NCI-H446 treated with DMSO at 0.1 percent for 48 hours (cell line): ENCODE measurements at regions not wholly inside any gene's neighbourhood (a gene's known extent, or its start where the extent isn't known, plus 50 kb on each side); places are given as distances from the start of the nearest gene placed in this dataset.
"Not testable (repeated sequence)": the region's sequence is repeated elsewhere in the genome, so short reads cannot be mapped to it uniquely, and the experiment has no call there.

Experiments used
- DNase-seq: peaks from one replicate; lab custom pipeline; 2025; lab: John Stamatoyannopoulos, UW

DNA sequence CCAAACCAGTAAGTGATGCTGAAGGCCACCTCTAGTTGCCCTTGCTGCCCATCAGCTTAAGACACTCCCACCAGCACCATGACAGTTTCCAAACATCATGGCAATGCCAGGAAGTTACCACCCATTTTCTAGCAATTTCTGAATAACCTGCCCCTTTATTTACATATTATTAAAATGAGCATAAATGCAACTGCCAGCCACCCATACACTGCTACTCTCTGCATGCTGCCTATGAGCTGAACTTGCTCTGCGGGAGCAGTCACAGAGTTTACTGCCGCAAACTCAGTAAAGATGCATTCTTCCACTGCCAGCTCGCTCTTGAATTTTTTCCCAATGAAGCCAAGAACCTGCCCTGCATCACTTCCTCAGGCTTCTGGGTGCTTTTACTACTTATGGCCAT, 212.6 kb downstream of the SH2D4B start:
- DNase-seq = no peak

DNA sequence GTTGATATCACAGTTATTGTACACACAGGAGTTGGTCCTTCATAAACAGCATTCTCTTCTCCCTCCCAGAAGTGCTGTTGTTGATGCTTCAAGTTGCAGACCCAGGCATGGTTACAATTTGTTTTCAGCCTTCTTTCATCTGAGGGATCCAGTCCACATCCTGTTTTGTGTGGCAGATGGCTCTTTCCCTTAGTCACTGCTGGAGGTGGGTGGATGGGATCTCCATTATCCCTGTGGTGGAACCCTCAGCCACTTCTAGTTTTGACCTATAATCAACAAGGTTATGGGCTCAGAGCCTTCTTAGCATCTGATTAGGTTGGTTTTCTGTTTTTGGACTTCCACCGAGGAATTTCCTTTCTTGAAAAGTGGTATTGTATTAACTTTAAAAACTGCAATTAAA, 214.2 kb downstream of the SH2D4B start:
- DNase-seq = no peak

DNA sequence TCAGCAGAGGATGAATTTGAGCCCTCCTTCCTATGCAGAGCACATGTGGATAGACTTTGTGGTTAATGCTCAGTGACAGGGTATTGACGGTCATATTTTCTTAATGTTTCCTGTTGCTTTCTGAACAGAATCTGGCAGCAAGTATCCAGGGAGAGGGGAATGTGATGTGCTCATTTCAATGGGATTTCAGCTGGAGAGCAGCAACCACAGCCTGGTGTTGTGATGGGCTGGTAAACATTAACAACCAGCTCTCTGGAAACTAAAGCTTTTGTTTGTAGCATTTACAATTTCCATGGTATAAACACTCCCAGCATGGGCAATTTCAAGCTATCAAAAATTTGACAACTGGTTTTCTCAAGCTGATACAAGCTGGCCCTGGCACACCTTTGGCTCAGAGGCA, 215.9 kb downstream of the SH2D4B start:
- DNase-seq = no peak

DNA sequence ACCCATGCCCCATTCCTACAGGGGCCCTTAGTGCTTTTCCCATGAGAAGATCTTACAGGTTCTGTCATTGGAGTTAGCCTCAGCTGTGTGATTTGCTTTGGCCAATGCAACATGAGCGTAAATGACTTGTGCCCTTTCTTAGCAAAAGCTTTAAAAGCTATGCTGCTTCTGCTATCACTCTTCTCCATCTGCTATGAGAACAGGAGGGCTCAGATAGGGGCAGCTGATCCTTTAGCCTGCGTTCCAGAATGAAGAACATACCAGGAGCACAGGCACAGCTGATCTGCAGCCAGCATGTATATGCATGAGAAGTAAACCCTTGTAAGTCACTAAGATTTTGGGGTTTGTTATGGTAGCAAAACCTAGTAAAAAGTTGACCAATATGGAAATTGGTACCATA, 218.2 kb downstream of the SH2D4B start:
- DNase-seq = no peak

DNA sequence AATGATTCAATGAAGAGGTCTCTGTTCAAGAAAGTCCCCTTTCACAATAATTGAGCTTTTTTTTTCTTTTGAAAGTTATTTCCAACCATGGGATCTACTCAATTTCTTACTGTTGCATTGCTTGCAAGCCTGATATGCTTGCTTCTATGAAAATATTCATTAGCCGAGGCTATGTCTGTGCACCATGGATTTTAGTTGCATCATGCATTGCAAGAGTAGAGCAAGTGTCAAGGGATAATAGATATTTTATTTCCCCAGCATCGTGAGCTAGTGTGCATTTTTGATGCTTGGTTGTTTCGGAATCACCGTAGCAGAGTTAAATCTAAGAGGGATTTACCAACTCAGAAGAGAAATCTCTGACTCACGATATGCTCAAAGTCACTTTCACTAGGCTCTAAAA, 222.0 kb downstream of the SH2D4B start:
- DNase-seq = no peak

DNA sequence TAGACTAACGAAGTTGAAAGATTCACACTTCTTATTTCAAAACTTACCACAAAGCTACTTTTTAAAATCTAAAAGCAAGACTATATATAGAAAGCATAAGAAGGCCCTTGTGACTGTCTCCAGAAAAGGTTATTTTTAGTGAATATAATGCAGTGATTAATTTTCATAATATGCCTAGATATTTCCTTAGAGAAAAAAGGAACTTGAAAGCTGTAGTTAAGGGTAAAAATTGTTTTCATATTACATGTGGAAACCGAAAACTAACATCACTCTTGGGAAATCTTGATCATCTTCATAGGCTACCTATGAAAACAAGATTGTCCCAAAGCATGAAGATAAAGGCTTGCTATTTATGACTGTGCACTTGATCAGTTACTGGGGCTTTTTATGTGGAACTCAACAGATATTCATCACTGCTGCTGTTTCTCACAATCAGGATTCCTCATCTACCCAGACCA, 223.2 kb downstream of the SH2D4B start:
- DNase-seq = no peak

DNA sequence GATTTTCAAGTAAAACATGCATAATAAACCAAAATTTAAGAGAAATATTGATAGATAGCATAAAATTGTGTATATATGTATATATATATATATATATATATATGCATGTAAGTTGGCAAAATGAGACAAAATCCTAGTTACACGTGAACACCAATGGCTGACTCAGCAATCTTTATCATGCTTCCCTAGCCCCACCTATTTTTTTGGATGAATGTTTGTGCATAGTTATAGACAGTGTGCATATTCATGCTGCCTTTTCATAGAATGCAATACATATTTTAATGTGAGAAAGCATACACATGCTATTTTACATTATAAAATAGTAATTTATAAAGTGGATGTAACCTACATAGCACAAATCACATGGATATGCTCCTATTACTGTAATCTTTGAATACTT, 230.3 kb downstream of the SH2D4B start:
- DNase-seq = no peak

DNA sequence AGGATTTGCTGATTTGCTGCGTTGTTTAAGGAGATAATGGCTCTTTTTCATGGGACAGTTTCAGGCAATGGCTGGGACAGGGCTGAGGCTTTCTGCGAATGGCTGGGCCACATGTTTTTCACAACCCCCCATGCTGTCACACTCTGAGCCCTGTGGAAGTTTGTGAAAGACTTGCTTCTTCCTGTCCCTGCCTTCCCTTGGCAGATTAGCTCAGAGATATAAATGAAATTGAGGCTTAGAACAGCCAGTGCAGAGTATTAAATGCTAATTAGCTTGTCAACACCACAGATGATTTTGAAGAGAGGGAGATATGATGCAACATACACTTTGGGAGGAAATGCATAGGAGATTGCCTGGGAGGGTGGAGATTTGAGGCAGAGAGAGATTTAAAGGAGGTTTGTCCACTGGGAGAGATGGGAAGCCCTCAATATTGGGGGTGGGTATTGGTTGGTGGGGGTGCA, 232.0 kb downstream of the SH2D4B start:
- no peak for DNase-seq

DNA sequence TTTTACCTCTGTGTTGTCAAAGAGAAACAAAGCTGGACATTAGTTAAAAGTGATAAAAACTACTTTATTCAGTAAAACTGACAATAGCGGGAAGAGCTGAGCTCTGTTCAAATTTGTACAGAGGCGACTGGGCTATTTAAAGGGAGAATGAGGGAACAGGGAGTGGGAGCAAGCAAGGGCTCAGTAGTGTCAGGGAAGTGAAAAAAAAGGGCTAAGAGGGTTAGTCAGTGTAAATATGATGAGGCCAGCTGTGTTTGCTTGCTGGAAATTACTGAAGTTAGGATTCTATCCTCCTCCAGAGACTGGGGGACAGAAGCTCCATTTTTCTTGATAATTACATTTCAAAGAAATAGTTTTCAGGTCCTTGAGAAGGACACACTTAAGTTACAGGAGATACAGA, 232.5 kb downstream of the SH2D4B start:
- no peak for DNase-seq

DNA sequence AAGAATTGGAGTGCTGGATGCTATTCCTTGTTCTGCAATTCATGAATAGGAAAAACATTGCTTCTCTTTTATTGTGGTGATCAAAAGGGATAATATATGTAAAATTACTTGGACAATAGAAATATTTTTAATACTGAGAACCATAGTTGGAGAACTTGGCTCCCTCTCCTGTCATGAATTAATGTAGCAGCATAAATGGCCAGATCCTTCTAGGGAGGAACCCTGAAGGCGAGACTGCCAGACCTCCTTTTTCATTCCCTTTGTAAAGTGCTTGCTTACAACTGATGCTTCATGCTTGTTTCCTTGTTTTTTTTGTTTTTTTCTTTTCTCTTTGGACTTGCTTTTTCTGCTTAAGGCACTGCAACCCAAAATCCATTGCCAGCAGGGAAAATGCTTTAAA, 233.6 kb downstream of the SH2D4B start:
- DNase-seq = no peak

DNA sequence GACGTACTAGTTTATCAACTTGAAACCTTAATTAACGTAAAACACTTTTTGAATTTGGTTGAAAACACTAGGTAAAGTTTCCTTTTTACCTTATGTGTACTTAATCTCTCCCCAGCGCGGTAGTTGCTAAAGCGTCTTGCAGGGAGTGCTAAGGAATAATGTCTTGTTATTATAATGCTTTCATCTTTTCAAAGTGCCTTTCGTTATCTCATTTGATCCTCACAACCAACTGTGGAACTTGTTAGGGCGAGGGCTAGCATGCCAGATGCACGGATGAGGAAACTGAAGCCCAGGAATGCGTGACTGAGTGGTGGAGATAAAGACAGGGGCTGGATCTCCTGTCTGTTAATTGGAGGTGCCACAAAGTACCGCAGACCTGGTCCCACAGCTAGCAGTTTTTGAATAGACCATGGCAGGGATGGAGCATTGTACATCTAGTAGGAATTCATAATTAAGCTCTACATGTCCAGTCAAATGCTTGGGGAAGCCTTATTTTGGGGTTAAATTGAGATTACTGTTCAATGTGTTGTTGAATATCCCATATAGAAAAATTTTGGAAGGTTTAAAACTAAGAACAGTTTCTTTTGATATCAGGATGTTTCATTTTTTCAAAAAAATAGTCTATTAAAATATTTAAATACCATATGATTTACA, 234.3 kb downstream of the SH2D4B start:
- DNase-seq = no peak

DNA sequence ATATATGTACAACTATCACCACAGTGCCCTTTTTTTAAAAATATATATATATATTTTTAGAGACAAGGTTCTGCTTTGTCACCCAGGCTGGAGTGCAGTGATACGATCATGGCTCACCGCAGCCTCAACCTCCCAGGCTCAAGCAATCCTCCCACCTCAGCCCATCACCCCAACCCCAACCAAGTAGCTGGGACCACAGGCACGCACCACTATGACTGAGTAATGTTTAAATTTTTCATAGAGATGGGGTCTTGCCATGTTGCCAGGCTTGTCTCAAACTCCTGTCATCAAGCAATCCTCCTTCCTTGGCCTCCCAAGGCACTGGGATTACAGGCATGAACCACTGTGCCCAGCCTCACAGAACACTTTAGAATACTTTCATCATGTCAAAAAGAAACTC, 234.9 kb downstream of the SH2D4B start:
- DNase-seq = no peak

DNA sequence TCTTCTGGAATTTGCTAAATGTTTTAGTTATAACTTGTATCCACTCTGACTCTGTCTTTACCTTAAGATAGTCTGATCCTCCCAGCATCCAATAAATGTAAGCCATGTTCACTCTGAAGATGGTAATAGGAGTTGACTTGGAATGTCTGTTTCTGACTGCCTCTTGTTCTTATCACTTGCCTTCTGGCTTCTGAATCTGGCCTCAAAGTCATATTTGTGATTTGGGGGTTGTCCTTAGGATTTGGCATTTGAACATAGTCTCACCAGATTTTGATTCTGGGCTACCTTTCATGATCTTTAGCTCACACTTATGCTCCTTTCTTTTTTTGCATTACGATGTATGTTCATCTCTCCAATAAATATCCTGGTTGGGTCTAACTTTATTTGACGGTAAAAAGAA, 247.0 kb downstream of the SH2D4B start:
- no peak for DNase-seq

DNA sequence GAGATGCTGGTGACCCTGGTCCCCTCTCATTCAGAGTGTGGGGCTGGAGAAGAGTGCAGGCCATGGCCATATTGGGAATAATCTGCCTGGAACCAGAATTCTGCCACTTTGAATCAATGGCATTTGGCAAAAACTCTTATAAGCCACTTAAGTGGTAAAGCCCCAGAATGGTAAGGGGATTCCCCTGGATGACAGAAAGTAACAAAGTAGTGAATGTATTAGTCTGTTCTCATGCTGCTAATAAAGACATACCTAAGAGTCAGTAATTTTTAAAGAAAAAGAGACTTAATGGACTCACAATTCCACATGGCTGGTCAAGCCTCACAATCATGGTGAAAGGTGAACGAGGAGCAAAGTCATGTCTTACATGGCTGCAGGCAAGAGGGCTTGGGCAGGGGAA, 248.6 kb downstream of the SH2D4B start:
- no peak for DNase-seq

DNA sequence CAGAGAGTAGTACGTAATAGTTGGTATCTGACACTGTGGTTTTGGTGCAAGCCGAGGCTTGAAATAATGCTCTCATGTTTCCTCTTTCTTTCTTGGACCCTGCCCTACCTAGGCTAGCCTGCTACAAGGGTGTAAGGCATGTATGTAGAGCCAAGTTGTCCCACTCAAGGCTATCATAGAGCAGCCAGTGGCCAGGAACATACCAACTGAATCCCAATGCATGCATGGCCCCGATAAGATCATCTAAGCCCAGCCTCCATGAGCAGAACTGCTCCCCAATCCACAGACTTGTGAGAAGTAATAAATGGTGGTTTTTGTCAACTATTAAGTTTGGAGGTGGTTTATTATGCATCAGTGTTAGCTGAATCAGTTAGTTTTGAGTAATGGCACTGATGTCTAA, 250.2 kb downstream of the SH2D4B start:
- DNase-seq = no peak

DNA sequence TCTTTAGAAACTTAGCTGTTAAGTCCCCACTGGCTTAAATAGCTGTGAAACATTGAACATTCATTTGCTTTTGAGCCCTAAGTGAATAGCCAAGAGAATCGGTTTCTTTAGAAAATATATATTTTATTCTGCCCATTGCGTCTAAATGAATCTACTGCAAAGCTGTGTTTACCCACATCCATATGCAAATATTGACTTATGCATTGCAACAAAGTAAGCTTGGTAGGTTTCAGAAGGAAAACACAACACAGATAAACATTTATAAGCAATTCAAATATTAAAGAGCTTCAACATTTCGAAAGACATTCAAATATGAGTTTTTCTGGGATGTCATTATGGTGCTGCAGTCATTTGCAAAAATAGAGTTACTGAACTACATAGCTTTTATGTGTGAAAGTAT, 257.3 kb downstream of the SH2D4B start:
- DNase-seq = no peak

DNA sequence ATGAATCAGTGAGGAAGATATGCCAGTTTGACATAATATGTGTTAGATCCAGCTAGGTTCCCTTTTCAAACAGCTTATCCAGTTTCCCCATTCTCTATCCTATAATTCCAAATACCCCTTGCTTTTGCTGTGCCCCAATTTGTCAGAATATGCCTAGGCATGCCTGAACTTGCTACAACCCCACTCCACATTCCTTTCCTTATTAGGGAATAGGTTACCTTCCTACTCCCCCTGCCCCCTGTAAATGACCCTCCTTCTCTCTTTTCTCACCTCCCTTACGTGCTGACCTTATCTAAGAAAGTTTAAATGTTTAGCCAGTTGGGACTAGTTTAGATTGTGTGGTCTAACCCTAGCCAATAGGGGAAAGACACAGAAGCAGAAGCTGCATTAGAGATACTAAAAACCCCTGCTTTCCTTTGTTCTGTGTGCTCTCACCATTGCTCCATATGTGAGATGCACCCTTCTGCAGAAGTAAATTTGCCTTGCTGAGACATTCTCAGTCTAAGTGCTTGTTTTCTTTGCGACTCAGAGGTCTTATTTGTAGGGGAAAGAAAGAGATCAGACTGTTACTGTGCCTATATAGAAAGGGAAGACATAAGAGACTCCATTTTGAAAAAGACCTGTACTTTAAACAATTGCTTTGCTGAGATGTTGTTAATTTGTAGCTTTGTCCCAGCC, 267.8 kb downstream of the SH2D4B start:
- DNase-seq = no peak

DNA sequence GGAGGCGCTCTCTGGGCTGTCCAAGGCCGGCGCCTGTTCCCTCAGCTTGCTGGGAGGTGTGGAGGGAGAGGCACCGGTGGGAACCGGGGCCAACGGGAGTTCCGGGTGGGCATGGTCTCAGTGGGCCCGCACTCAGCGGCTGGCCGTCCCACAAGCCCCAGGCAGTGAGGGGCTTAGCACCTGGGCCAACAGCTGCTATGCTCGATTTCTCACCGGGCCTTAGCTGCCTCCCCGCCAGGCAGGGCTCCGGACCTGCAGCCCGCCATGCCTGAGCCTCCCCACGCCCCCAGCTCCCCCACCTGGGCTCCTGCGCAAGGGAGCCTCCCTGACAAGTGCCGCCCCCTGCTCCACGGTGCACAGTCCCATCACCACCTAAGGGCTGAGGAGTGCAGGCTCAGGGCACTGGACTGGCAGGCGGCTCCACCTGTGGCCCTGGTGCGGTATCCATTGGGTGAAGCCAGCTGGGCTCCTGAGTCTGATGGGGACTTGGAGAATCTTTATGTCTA, 276.5 kb downstream of the SH2D4B start:
- DNase-seq = no peak

DNA sequence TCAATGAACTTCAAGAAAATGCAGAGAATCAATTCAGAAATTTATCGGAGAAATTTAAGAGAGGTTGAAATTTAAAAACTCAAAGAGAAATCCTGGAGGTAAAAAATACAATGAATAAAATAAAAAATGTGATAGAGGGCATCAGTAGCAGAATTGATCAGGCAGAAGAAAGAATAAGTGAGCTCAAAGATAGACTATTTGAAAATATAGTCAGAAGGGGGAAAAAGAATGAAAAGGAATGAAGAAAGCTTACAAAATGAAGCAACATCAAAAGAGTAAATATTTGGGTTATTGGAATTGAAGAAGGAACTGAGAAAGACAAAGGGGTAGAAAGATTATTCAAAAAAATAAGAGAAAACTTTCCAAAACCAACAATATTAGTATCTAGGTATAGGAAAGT, 291.4 kb downstream of the SH2D4B start:
- no peak for DNase-seq

DNA sequence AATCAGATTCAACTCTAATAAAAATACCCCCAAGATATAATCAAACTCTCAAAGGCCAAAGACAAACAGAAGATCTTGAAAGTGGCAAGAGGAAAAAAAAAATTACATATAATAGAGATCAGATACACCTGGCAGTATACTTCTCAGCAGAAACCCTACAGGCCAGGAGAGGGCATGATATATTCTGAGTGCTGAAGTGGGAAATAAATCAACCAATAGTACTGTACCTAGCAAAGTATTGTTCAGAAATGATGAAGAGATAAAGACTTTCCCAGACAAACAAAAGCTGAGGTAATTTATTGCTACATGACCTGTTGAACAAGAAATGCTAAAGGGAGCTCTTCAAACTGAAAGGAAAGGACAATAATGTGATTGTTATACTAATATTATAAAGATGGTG, 291.9 kb downstream of the SH2D4B start:
- DNase-seq = no peak

DNA sequence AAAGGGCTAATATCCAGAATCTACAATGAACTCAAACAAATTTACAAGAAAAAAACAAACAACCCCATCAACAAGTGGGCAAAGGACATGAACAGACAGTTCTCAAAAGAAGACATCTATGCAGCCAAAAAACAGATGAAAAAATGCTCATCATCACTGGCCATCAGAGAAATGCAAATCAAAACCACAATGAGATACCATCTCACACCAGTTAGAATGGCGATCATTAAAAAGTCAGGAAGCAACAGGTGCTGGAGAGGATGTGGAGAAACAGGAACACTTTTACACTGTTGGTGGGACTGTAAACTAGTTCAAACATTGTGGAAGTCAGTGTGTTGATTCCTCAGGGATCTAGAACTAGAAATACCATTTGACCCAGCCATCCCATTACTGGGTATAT, 295.0 kb downstream of the SH2D4B start:
- not testable (repeated sequence) for DNase-seq

DNA sequence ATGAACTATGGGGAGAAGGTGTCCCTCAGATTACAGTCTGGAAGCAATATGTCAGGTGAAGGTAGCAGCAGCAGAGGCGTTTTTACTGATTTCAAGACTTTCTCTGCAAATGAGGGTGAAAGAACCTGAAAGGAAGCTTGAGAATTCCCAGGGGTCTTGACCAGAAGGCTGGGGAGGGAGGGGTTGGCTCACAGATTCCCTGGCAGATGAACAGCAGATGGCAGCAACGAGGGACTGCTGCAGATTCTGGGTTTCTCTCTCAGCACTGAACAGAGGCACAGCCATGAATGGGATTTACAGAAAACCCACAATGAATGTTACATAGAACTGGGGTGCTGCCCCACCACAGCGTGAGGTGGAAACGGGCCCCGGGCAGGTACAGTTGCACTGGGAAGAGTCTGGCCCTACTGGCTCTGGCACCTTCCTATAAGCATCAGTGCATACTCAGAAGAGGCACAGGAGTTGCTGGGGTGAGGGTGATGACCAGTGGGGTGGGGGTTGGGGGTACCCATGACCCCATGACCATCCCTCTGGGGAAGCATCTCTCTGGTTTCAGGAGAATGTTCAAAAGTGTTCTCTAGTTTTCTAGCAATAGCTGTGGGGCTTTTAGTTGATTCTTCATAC, 317.8 kb downstream of the SH2D4B start:
- DNase-seq = no peak

DNA sequence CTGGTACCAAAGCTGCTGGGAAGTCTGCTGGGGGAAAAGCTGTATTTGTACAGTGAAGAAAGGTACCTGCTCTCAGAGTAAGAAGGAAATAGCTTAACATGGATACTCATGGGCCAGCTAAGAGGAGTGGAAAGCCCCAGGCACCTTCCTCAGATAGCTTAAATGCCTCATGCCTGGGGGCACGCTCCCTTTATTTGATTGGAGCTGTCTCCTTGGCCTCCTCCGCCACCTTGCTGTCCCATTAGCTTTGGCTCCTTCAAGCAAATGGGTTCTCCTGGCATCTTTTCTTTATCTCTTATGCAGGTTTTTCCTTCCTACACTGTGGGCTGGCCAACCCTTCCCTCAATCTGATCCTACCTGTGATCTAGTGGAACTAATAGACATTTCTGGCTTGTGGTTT, 318.5 kb downstream of the SH2D4B start:
- DNase-seq = no peak
